NOMO-1 treated with dmso at 0.1 percent for 144 hours (cell line): ENCODE measurements at regions not wholly inside any gene's neighbourhood (a gene's known extent, or its start where the extent isn't known, plus 50 kb on each side); places are given as distances from the start of the nearest gene placed in this dataset.

Experiments used
- DNase-seq: peaks from one replicate; lab custom pipeline; 2025; ENCODE audit not compliant: unreplicated experiment; lab: John Stamatoyannopoulos, UW

- no peak for DNase-seq
Measured at GRCh38 chr9:87816036-87816435, 66.6 kb upstream of the SPATA31E1 start.

- DNase-seq = no peak
Measured at GRCh38 chr9:87818308-87818707, 64.4 kb upstream of the SPATA31E1 start.

GRCh38 chr9:87824216-87824875, 58.3 kb upstream of the SPATA31E1 start:
- no peak for DNase-seq

GRCh38 chr9:87824886-87825285, 57.8 kb upstream of the SPATA31E1 start:
- DNase-seq = no peak

- DNase-seq = no peak
Measured at GRCh38 chr9:87826331-87826730, 56.3 kb upstream of the SPATA31E1 start.

- DNase-seq = no peak
Measured at GRCh38 chr9:87827341-87827740, 55.3 kb upstream of the SPATA31E1 start.

GRCh38 chr9:87829756-87830155, 52.9 kb upstream of the SPATA31E1 start:
- DNase-seq = no peak

- DNase-seq = no peak
Measured at GRCh38 chr9:87830446-87830845, 52.2 kb upstream of the SPATA31E1 start.

- DNase-seq = no peak
Measured at GRCh38 chr9:87831159-87831558, 51.5 kb upstream of the SPATA31E1 start.
